DND-41 (cell line): ENCODE measurements at regions not wholly inside any gene's neighbourhood (a gene's known extent, or its start where the extent isn't known, plus 50 kb on each side); places are given as distances from the start of the nearest gene placed in this dataset.

Source experiments
- EZH2 ChIP-seq: IDR thresholded peaks from 3 replicates; pipeline ENCODE4 v1.6.1; 2012; ENCODE audit warnings: borderline replicate concordance, low read depth, mild to moderate bottlenecking, moderate library complexity, low read length, inconsistent platforms; ENCODE audit not compliant: severe bottlenecking
- TF ChIP-seq, protein P1 (sequence below): IDR thresholded peaks from 2 replicates; pipeline ENCODE4 v1.5.1; 2012; ENCODE audit warnings: borderline replicate concordance, low read length, moderate library complexity, mild to moderate bottlenecking; ENCODE audit not compliant: poor library complexity, severe bottlenecking; ENCODE audit errors: extremely low read depth

DNA sequence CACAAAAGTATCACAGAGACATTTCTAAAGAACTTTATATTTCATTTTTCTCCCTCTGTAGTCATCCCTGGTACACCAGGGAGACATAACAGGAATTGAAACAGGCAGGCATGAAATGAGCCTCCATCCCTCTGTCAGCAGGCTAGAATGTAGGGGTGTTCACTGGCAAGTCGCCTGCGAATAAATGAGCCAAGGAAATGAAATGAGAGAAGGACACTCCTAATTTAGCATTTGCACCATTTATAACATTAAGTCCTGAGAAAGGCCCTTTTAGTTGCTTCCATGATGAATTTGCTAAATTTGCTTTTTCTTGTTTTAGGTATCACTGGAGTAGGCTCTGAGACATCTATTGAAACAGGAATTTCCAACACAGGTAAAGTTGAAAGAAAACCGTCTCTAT lies 192.4 kb upstream of the CNTN1 start:
- TF ChIP-seq EZH2, result no peak
- TF ChIP-seq, protein P1, sequence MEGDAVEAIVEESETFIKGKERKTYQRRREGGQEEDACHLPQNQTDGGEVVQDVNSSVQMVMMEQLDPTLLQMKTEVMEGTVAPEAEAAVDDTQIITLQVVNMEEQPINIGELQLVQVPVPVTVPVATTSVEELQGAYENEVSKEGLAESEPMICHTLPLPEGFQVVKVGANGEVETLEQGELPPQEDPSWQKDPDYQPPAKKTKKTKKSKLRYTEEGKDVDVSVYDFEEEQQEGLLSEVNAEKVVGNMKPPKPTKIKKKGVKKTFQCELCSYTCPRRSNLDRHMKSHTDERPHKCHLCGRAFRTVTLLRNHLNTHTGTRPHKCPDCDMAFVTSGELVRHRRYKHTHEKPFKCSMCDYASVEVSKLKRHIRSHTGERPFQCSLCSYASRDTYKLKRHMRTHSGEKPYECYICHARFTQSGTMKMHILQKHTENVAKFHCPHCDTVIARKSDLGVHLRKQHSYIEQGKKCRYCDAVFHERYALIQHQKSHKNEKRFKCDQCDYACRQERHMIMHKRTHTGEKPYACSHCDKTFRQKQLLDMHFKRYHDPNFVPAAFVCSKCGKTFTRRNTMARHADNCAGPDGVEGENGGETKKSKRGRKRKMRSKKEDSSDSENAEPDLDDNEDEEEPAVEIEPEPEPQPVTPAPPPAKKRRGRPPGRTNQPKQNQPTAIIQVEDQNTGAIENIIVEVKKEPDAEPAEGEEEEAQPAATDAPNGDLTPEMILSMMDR, result no peak
